ENCODE measurements at regions not wholly inside any gene's neighbourhood (a gene's known extent, or its start where the extent isn't known, plus 50 kb on each side); places are given as distances from the start of the nearest gene placed in this dataset.

- TF ChIP-seq CTCF (IDR thresholded peaks at IDR 0.05; ENCODE audit: borderline replicate concordance, extremely low read depth, low read length, poor library complexity, severe bottlenecking) (no peak), EZH2 (IDR thresholded peaks at IDR 0.05; ENCODE audit: borderline replicate concordance, low read depth, low read length, severe bottlenecking) (no peak)
Observed at GRCh38 chr14:43184540-43184939, 1322.5 kb downstream of the FSCB start.

Measured in DND-41 (cell line).